Gastrocnemius medialis (tissue), 4 donors: ENCODE measurements at regions not wholly inside any gene's neighbourhood (a gene's known extent, or its start where the extent isn't known, plus 50 kb on each side); places are given as distances from the start of the nearest gene placed in this dataset.

Experiments
- ATAC-seq, 2 donors: fragments of 150-250 bp; one replicate each; pipeline ENCODE4 v1.9.1; 2016
- DNase-seq, 2 donors: peaks; one replicate each; pipeline ENCODE4 v3.0.0-alpha.2; 2019
- H3K27ac ChIP-seq, 4 donors: fragments of 200-600 bp; sonication (generic); 1 replicate in 1 of 4; 2 replicates in 3 of 4; pipeline ENCODE4 v1.5.1; 2016 to 2018; ENCODE audit warnings: mild to moderate bottlenecking in 2 of 4, moderate library complexity in 1 of 4
- H3K27me3 ChIP-seq, 3 donors: fragments of 200-600 bp; sonication (generic) in 2 of 3; 1 replicate in 1 of 3; 2 replicates in 2 of 3; pipeline versions ENCODE4 v1.5.1 to v1.6.0; 2016 to 2019; ENCODE audit warnings: mild to moderate bottlenecking in 1 of 3, moderate library complexity in 1 of 3
- H3K36me3 ChIP-seq, 2 donors: fragments of 200-600 bp; sonication (generic) in 1 of 2; one replicate each; pipeline ENCODE4 v1.5.1; 2017 to 2018
- H3K4me1 ChIP-seq, 2 donors: fragments of 200-600 bp; sonication (generic) in 1 of 2; one replicate each; pipeline ENCODE4 v1.5.1; 2016 to 2017; ENCODE audit warnings: mild to moderate bottlenecking in 2 of 2
- H3K4me3 ChIP-seq, 4 donors: fragments of 200-600 bp; sonication (generic) in 3 of 4; 1 replicate in 1 of 4; 2 replicates in 3 of 4; pipeline ENCODE4 v1.5.1; 2016 to 2019; ENCODE audit warnings: mild to moderate bottlenecking in 2 of 4
- H3K9me3 ChIP-seq, 3 donors: fragments of 200-600 bp; sonication (generic) in 2 of 3; 1 replicate in 1 of 3; 2 replicates in 2 of 3; pipeline ENCODE4 v1.5.1; 2016 to 2019
- CTCF ChIP-seq, 5 experiments: fragments of 450-650 bp in 3 of 5; fragments of 200-600 bp in 2 of 5; sonication (generic) in 2 of 5; IDR thresholded peaks in 4 of 5; conservative IDR thresholded peaks in 1 of 5; 1 replicate in 4 of 5; 2 replicates in 1 of 5; pipeline ENCODE4 v1.5.1; 2016 to 2019; ENCODE audit warnings: antibody characterized with exemption in 5 of 5, mild to moderate bottlenecking in 3 of 5, moderate library complexity in 3 of 5
- POLR2A ChIP-seq, 2 donors: fragments of 450-650 bp; IDR thresholded peaks; one replicate each; pipeline ENCODE4 v1.6.1; 2017; ENCODE audit warnings: antibody characterized with exemption in 2 of 2, mild to moderate bottlenecking in 2 of 2, moderate library complexity in 2 of 2
- in situ Hi-C, 4 donors: fragments of 200-750 bp; cut with MboI; loops; one replicate each; pipeline versions ENCODE4 v1.15.0 to v1.8.0; 2017; ENCODE audit warnings: low sequenced_read_pairs in 4 of 4
- intact Hi-C: fragments of 100-400 bp; cut with DNase I; formaldehyde crosslinking; loops from one replicate; pipeline ENCODE4 v1.15.1; 2023; ENCODE audit warnings: low total_unique reads

- Histone ChIP-seq H3K36me3 (no peaks in the 10 kb centered on the region), H3K4me1 (no peaks in the 10 kb centered on the region), H3K27me3 (no peaks in the 10 kb centered on the region), H3K27ac (no peak overlapping the region), H3K9me3 (no peaks in the 10 kb centered on the region), H3K4me3 (no peak overlapping the region)
- no peak for DNase-seq
- intact Hi-C loops (no loop called here), in situ Hi-C loops (no loop called here)
- TF ChIP-seq POLR2A (IDR thresholded peaks at IDR 0.05) (no peak), CTCF (IDR thresholded peaks at IDR 0.05 in 4 of 5, conservative IDR thresholded peaks at IDR 0.05 in 1 of 5) (no peak)
- no peak for ATAC-seq
Measured at GRCh38 chr14:97445367-97445766, 648.2 kb downstream of the VRK1 start.

GRCh38 chr14:97446087-97446486, 648.9 kb downstream of the VRK1 start:
- Histone ChIP-seq H3K27me3 (no peaks in the 10 kb centered on the region), H3K4me1 (no peaks in the 10 kb centered on the region), H3K4me3 (no peak overlapping the region), H3K9me3 (no peaks in the 10 kb centered on the region), H3K36me3 (no peaks in the 10 kb centered on the region), H3K27ac (no peak overlapping the region)
- intact Hi-C loops (no loop called here), in situ Hi-C loops (no loop called here)
- TF ChIP-seq CTCF (IDR thresholded peaks at IDR 0.05 in 4 of 5, conservative IDR thresholded peaks at IDR 0.05 in 1 of 5): no peak
- TF ChIP-seq POLR2A (IDR thresholded peaks at IDR 0.05): no peak
- DNase-seq: no peak
- no peak for ATAC-seq

- intact Hi-C loops: no loop called here
- H3K4me1 ChIP-seq: no peaks in the 10 kb centered on the region
- in situ Hi-C loops: no loop called here
- no peak overlapping the region for H3K27ac ChIP-seq
- no peaks in the 10 kb centered on the region for H3K9me3 ChIP-seq
- no peaks in the 10 kb centered on the region for H3K36me3 ChIP-seq
- no peak for TF ChIP-seq CTCF (IDR thresholded peaks at IDR 0.05 in 4 of 5, conservative IDR thresholded peaks at IDR 0.05 in 1 of 5)
- no peak for TF ChIP-seq POLR2A (IDR thresholded peaks at IDR 0.05)
- no peak for DNase-seq
- H3K4me3 ChIP-seq: no peak overlapping the region
- H3K27me3 ChIP-seq: no peaks in the 10 kb centered on the region
- ATAC-seq: no peak
Measured at GRCh38 chr14:97452314-97452713, 655.1 kb downstream of the VRK1 start.

GRCh38 chr14:97453991-97454390, 656.8 kb downstream of the VRK1 start:
- Histone ChIP-seq H3K4me1 (no peaks in the 10 kb centered on the region), H3K27me3 (no peaks in the 10 kb centered on the region), H3K36me3 (no peaks in the 10 kb centered on the region), H3K27ac (no peak overlapping the region), H3K9me3 (no peaks in the 10 kb centered on the region), H3K4me3 (no peak overlapping the region)
- ATAC-seq (no peak), DNase-seq (no peak)
- TF ChIP-seq POLR2A (IDR thresholded peaks at IDR 0.05): no peak
- TF ChIP-seq CTCF (IDR thresholded peaks at IDR 0.05 in 4 of 5, conservative IDR thresholded peaks at IDR 0.05 in 1 of 5): no peak
- intact Hi-C loops: no loop called here
- in situ Hi-C loops: no loop called here

GRCh38 chr14:97456462-97456861, 659.3 kb downstream of the VRK1 start:
- peaks cover 0 to 2% (median 0%) of the 10 kb centered on the region in 3 donors for H3K27me3 ChIP-seq

More at GRCh38 chr14:97456462-97456861, 659.3 kb downstream of the VRK1 start:
- no peak for DNase-seq
- no peak for TF ChIP-seq POLR2A (IDR thresholded peaks at IDR 0.05)
- TF ChIP-seq CTCF (IDR thresholded peaks at IDR 0.05 in 4 of 5, conservative IDR thresholded peaks at IDR 0.05 in 1 of 5): no peak
- Histone ChIP-seq H3K36me3 (no peaks in the 10 kb centered on the region), H3K27ac (no peak overlapping the region), H3K9me3 (no peaks in the 10 kb centered on the region), H3K4me3 (no peak overlapping the region), H3K4me1 (no peaks in the 10 kb centered on the region)
- in situ Hi-C loops (no loop called here), intact Hi-C loops (no loop called here)
- ATAC-seq: no peak
